ENCODE measurements at regions not wholly inside any gene's neighbourhood (a gene's known extent, or its start where the extent isn't known, plus 50 kb on each side); places are given as distances from the start of the nearest gene placed in this dataset.
"Not testable (repeated sequence)": the region's sequence is repeated elsewhere in the genome, so short reads cannot be mapped to it uniquely, and the experiment has no call there.

DNA sequence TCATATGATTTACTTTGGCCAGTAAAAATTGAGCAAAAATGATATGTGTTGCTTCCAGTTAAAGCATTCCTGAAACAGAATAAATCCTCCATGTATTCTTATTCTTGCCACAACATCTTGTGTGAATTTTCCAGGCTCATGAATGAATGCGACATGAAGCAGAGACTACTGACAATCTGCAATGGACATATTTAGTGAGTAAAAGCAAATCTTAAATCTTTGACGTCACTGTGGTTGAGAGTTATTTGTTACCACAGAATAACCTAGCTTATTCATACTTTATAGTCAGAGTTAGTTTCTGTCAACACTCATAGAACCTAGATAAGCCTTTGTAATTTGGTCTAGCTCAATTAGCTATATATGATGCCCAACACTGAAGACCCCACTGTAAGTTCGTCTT, 1443.1 kb downstream of the PCDH9 start:
- DNase-seq: no peak

DNA sequence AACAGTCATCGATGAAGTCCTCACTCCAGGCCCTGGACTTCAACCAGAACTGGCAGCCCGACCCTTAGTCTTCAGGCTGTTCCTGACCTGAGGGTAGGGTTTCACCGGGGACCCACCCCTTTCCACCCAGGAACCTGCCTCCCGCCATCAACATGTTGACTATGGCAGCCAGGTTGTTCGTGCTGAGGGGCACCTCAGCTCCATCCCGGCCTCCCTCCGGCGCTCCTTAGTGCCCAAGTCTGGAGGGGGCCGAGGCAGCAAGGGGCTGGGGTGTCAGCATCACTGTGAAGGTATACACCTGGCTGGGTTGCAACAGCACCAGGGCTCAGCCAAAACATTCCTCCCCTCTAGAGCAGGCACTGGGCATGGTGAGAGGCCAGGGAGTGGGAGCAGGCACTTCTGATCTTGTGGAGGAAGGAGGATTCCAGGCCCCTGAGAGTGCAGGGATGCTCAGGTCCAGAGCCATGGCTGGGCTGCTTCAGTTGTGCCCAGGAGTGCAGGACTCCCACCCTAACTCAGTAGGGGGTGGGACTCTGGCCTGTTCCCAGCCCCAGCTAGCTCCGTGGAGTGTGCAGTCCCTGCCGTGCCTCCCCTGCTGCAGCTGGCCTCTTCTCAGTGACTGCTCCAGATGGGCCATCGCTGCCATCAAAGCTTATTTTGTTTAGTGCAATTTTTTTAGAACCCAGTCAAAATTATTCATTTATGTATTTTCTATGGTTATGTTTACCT, 1445.9 kb downstream of the PCDH9 start:
- no peak for DNase-seq

DNA sequence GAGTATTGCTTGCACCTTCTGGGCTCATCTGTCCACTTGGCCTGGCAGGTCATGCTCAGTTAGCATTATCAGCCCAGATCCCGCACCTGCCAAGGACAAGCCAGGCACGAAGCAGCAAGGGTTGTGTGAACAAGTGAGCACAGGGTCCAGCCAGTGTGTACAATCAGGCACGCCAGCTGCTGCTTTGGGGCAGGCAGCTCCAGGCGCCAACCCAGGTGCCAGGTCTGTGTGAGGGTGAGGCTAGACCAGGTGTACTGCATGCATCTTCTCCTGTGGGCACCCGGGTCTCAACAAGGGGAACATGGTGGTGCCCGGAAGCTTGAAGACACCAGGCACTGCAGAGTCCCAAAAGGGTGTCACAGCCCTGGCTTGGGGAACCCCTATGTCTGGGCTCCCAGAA, 1446.8 kb downstream of the PCDH9 start:
- DNase-seq: no peak

DNA sequence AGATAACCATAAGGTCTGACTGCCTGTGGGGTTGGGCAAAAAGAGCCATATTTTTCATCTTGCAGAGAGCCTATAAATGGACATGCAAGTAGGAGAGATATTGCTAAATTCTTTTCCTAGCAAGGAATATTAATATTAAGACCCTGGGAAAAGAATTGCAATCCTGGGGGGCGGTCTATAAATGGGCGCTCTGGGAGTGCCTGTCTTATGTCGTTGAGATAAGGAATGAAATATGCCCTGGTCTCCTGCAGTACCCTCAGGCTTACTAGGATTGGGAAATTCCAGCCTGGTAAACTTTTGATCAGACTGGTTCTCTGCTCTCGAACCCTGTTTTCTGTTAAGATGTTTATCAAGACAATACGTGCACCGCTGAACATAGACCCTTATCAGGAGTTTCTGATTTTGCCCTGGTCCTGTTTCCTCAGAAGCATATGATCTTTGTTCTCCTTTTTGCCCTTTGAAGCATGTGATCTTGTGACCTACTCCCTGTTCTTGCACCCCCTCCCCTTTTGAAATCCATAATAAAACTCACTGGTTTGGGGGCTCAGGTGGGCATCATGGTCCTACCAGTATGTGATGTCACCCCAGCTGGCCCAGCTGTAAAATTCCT, 1458.3 kb downstream of the PCDH9 start:
- not testable (repeated sequence) for DNase-seq

DNA sequence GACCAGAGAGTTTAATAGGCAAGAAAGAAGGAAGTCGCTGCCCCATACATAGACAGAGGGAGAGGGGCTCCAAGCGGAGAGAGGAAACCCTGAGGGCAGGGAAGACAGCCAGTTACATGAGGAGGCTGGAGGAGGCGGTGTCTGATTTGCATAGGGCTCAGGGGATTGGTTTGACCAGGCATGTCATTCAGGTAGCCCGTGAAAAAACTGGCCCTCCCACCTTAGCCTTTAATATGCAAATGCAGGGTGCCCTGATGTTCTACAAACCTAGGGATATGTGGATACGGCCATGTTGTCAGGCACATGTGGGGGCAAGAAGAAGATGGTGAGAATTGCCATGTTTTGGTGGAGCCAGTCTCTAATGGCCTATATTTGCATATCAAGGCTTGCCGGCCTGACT, 1461.6 kb downstream of the PCDH9 start:
- DNase-seq: no peak

DNA sequence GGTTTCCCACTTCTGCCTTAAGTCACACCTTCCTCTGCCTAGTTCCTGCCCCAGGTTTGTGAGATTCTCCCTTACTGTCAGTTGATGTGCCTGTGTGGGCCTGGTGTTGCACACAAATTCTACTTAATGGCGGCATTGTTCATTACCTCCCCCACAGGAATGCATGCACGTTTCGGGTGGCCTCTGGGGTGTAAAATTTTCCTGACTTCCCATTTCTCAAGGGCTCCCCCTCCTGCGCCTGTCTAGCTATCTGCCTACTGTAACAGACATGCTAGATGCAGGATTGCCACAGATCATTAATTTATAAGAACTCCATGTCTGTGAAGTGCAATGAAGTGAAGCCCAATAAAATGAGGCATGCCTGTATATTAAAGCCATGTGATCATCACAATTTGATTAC, 1466.3 kb downstream of the PCDH9 start:
- DNase-seq: no peak

DNA sequence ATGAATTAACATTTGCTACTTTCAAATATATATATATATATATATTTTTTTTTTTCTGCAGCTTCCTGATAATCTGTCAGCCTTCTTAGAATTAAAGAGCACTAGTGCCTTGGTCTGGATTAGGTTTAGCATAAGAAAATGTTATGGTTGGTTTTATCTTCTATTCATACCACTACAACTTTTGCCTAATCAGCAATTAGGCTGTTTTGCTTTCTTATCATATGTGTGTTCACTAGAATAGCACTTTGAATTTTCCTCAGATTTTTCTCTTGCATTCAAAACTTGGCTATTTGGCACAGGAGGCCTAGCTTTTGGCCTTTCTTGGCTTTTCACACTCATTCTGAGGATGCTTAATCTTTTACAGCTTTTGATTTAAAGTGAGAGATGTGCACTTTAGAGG, 1468.1 kb downstream of the PCDH9 start:
- no peak for DNase-seq

DNA sequence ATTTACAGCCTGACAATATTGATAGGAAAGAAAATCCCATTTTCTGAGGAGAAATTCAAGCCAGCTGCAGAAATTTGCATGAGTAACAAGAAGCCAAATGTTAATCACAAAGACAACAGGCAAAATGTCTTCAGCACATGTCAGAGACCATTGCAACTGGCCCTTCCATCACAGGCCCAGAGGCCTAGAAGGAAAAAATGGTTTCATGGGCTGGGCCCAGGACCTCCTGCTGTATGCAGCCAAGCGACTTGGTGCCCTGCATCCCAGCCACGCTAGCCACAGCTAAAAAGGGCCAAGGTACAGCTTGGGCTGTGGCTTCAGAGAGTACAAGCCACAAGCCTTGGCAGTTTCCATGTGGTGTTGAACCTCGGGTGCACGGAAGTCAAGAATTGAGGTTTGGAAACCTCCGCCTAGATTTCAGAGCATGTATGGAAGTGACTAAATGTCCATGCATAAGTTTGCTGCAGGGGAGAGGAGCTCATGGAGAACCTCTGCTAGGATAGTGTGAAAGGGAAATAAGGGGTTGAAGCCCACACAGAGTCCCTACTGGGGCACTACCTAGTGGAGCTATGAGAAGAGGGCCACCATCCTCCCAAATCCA, 1474.0 kb downstream of the PCDH9 start:
- DNase-seq: no peak

DNA sequence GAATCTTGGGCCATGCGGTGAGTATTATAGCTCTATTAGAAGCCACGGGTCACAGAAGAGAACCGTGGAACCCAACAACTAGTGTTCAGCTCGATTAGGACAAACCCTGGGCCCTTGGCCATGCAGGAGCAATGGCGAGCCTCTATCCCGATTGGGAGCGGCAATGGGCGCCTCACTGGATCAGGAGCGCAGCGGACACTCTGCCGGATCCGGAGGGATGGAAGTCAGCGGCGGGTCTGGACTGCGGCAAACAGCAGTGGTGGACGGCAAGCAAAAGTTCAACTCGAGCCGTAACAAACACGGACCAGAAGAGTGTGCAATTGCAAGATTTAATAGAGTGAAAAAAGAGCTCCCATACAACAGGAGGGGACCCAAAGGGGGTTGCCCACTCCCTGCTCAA, 1481.9 kb downstream of the PCDH9 start:
- DNase-seq: no peak

DNA sequence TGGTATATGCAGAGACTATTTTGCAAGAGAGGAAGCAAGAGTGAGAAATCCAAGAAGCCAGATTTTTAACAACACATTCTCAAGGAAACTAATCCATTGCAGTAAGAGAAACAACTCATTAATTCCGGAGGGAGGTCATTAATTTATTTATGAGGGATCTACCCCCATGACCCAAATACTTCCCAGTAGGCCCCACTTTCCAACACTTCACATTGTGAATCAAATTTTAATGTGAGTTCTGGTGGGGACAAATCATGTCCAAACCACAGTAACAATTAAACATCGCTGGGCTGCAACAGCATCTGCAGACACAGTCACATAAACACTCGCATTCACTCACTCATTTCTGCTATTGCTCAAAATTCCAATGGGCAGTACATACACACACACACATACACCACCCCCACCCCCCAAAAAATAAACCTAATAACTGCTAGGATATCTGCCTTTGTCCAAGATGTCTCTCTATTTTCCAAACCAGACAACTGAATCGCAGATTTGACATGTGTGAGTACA, 1483.7 kb downstream of the PCDH9 start:
- no peak for DNase-seq

DNA sequence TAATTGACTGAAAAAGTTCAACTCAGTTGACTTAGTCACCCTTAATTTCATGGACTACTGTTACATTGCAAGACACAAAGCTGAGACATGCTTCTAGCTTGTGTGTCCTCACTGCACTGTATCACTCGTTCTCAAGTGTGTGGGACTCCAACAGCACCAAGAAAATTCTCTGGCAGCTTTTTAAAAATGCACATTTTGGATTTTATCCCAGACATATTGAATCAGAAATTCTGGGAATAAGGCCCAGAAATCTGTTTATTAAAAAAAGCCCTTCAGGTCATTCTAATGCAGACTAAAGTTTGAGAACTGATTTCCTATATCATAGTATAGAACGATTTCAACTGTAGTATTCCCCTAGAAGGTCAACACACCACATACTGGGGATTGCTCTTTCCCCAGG, 1485.3 kb downstream of the PCDH9 start:
- no peak for DNase-seq

DNA sequence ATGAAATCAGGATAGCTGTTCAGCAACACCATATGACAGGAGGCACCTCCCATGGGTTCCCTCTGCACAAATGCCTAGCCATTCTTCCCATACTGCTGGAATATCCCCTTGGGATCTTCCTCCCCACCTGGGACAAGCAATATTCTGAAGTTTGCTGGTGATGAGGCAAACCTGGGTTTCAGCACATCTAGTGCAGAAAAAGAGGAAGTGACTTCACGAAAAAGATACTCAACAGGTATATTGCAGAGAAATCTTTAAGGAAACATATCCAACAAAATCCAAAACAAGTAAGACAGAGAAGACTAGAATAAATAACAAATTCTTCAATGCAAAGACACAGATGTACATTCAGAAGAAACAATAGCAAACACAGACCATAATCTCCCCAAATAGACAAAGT, 1497.0 kb downstream of the PCDH9 start:
- DNase-seq: no peak

DNA sequence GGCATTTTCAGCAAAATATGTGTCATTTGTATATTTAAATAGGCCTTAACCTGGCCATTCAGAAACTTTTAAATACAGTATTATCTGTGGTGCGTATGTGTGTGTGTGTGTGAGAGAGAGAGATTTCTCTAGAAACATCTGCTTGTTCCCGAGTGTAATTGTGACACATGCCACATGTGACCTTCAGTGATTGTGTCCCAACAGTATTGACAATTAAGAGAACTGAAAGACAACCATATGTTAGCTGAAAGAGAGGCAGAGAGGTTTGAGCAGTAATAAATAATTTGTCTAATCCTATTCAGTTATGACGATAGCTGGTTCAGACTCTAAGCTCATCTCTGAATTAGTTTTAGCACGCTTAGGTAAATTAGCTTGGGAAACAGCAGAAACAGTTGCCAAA, 1503.1 kb downstream of the PCDH9 start:
- no peak for DNase-seq

DNA sequence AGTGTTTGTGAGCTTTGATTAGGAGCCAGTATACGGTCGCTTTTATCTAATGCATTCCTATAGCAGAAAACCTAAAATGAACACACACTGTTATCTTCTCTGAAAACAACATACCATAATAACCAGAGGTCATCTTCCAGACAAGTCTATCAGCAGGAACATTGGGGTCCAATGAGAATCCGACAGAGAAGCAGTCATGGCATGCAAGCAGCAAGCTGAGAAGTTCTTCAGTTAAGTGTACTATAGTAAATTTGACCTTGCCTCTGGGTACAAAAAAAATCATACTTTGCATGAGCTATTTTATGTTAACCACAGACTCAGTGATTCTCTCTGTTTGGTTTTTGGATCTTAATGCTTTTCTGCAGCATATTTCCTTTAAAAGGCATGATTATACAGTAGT, 1505.1 kb downstream of the PCDH9 start:
- DNase-seq: no peak

DNA sequence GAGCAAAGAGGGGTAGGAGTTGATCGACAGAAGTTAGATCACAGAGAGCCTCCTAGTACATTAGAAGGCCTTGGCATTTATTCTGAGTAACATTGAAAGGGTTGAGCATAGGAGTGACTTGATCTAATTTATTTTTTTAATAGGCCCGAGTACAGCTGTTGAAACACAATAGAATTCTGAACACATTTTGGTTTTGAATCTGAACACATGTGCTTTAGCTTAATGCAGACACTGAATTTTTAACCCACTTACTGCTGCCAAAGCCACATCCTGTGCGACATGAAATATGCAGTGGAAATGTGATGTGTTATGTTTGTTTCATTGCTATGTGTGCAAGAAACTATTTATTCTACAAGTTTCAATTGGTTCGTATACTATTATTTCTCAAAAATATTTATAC, 1505.9 kb downstream of the PCDH9 start:
- DNase-seq: no peak

DNA sequence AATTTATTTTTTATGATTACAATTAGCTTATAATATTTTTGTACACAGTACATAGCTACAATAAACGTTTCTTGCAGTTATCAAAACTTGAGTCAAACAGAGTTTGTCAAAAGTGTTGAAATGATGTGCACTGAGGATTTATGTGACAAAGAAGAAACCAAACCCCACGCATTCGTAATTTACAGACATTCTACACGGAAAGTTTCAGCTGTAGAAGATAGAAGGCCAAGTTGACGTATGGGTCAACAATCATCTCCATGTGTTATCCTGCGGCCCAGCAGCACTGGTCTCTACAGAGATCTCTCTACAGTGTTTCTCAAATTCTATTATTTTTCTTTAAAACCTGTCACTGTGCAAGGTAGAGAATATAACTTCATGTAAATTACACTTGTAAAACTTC, 1507.6 kb downstream of the PCDH9 start:
- DNase-seq: no peak

DNA sequence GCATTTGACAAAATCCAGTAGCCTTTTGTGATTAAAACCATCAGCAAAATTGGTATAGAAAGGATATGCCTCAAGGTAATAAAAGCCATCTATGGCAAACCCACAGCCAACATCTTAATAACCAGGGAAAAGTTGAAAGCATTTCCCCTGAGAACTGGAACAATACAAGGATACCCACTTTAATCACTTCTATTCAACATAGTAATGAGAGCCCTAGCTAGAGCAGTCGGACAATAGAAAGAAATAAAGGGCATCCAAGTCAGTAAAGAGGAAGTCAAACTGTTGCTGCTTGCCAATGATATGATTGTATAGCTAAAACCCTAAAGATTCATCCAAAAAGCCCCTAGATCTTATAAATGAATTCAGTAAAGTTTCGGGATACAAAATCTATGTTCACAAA, 1510.3 kb downstream of the PCDH9 start:
- DNase-seq: no peak

DNA sequence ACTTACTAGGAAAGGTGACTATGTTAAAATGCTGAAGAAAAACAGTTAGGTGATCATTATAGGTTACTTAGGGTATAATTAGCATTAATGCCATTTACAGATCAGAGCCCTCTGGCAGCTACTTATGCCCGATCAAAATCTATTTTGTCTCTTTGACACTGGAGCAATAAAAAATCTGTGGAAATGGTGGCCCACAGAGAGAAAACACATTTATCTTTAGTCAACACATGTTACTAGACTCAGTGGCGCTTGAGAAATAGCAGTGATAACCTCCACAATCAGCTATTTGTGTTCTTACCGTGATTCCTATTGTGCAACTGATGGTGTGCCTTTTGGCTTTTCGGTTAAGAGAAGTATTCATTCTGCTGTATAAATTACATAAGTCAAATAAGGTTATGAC, 1519.6 kb downstream of the PCDH9 start:
- no peak for DNase-seq

DNA sequence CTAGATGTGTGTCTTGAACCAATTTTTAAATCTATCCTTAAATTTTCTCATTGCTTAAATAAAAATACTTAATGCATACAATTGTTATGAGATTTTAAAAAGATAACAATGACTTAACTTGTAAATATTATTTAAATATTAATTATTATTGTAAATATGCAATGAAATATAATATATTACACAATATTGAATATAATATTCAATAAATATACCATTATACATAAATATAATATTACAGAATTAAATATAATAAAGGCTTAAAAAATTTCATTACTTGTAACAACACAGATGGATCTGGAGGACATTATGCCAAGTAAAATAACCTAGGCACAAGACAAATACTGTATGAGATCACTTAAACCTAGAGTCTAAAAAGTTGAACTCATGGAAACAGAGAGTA, 1532.3 kb downstream of the PCDH9 start:
- DNase-seq: no peak

DNA sequence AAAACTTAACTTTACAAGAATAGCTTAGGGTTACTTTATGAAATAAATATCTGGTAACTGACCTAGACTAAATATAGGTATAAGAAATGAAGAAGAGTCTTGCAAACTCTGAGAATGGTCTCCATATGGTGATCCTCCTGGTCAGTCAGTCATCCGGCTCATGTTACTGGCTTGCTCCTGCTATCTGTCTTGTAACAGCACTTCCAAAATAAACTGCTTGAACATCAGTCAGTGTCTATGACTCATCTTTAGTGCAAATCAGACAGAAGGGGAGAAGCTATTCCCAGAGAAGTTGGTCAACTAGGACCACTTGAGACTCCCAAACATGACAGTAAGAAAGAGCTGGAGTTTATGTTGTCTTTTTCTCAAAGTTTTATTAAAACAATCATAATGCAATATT, 1550.9 kb downstream of the PCDH9 start:
- DNase-seq: no peak

DNA sequence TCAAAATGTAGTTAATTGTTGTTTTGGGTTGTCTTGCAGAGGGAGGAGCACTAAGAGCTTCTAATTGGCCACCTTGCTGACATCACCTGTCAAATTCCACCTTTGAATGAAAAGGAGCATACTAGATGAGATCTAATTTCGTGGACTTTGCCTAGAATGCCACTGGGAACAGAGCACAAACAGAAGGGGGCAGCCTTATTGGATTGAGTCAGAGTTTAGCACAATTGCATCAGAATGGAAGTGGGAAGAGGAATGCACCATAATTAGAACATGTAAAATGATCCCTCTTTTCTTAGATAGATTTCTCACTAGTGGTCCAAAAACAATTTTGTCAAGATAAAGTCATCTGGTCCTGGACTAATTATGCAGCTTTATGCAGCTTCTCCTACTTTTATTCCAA, 1552.2 kb downstream of the PCDH9 start:
- no peak for DNase-seq

DNA sequence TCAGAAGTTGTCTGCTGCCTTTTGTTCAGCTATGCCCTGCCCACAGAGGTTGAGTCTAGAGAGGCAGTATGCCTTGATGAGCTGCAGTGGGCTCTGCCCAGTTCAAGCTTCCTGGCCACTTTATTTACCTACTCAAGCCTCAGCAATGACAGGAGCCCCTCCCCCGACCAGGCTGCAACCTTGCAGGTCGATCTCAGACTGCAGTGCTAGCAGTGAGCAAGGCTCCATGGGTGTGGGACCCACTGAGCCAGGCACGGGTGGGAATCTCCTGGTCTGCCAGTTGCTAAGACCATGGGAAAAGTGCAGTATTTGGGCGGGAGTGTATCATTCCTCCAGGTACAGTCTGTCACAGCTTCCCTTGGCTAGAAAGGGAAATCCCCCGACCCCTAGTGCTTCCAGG, 1554.8 kb downstream of the PCDH9 start:
- not testable (repeated sequence) for DNase-seq

DNA sequence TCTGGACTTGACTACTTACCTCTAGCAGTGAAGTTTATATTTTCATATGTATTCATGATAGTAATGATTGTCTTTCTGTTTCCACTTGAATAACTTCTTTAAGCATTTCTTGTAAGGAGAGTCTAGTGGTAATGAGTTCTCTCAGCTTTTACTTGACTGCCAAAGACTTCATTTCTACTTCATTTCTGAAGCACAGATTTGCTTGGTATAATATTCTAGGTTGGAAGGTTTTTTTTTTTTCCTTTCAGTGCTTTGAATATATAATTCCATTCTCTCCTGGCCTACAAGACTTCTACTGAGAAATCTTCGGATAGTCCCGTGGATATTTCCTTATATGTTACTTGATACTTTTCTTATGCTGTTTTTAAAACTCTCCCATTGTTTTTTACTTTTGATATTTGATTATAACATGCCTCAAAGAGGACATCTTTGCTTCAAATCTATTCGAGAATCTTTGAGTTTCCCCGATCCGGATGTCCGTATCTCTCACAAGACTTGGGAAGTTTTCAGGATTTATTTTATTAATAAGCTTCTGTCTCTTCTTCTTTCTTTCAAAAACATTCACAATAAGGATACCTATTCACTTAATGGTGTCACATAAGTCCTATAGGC, 1560.0 kb downstream of the PCDH9 start:
- DNase-seq: no peak

DNA sequence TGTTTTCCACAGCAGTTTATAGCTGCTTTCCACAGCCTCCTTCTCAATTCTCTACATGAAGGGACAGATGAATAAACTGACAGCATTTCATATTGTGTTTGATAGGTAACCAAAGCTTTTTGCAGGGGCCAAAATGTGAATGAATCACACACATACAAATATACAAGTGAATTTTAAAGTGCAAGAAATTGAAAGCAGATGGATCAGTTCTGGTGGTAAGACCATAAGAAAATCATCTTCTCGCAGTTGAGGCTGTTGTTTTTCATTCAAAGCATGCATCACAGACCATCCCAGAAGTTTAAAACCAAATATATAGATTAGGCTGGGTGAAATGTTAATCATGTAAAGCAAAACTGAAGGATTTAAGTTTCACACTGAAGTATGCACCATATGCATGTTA, 1569.4 kb downstream of the PCDH9 start:
- no peak for DNase-seq

Measured in stimulated activated CD4-positive, alpha-beta T cell treated with anti-CD3 and anti-CD28 coated beads, Interleukin-15, amount 100 ng/mL, for 24 hours (primary cell).